Sigmoid colon (tissue), 6 donors: ENCODE measurements at regions not wholly inside any gene's neighbourhood (a gene's known extent, or its start where the extent isn't known, plus 50 kb on each side); places are given as distances from the start of the nearest gene placed in this dataset.

Experiments
- DNase-seq: peaks from one replicate; pipeline ENCODE4 v3.0.0-alpha.2; 2019
- H3K27ac ChIP-seq, 4 donors: fragments of 200-600 bp; sonication (generic); one replicate each; pipeline ENCODE4 v1.5.1; 2016 to 2019; ENCODE audit warnings: mild to moderate bottlenecking in 1 of 4
- H3K27me3 ChIP-seq, 3 donors: fragments of 200-600 bp; sonication (generic); one replicate each; pipeline ENCODE4 v1.5.1; 2019; ENCODE audit warnings: mild to moderate bottlenecking in 1 of 3
- H3K36me3 ChIP-seq, 4 donors: fragments of 200-600 bp; sonication (generic); one replicate each; pipeline ENCODE4 v1.5.1; 2016 to 2019
- H3K4me1 ChIP-seq, 4 donors: fragments of 200-600 bp; sonication (generic); one replicate each; pipeline ENCODE4 v1.5.1; 2017 to 2019
- H3K4me3 ChIP-seq, 4 donors: fragments of 200-600 bp; sonication (generic); one replicate each; pipeline ENCODE4 v1.5.1; 2017 to 2019; ENCODE audit warnings: mild to moderate bottlenecking in 2 of 4, moderate library complexity in 1 of 4
- H3K9me3 ChIP-seq, 4 donors: fragments of 200-600 bp in 3 of 4; sonication (generic) in 3 of 4; one replicate each; pipeline versions ENCODE4 v1.5.1 to v1.6.1; 2013 to 2019
- CTCF ChIP-seq, 4 experiments: fragments of 450-650 bp in 3 of 4; fragments of 200-600 bp in 1 of 4; IDR thresholded peaks; one replicate each; pipeline ENCODE4 v1.5.1; 2016 to 2019; ENCODE audit warnings: antibody characterized with exemption in 4 of 4, mild to moderate bottlenecking in 3 of 4, moderate library complexity in 2 of 4
- EP300 ChIP-seq, 4 donors: sonication (generic); formaldehyde crosslinking; IDR thresholded peaks; one replicate each; pipeline ENCODE4 v1.6.1; 2017; ENCODE audit warnings: antibody characterized with exemption in 4 of 4
- POLR2A ChIP-seq, 2 donors: fragments of 450-650 bp; IDR thresholded peaks; one replicate each; pipeline ENCODE4 v1.6.1; 2016; ENCODE audit warnings: antibody characterized with exemption in 2 of 2, mild to moderate bottlenecking in 2 of 2, moderate library complexity in 2 of 2
- POLR2AphosphoS5 ChIP-seq, 4 donors: sonication (generic); formaldehyde crosslinking; IDR thresholded peaks; one replicate each; pipeline ENCODE4 v1.6.1; 2017; ENCODE audit warnings: antibody characterized with exemption in 4 of 4
- WGBS, 2 donors: extraction: QIAGEN DNeasy Blood & Tissue Kit; methylation state at CpG; one replicate each; pipeline ENCODE4 v1.1.7; 2013; 5-methylcytosine and 5-hydroxymethylcytosine counted together
- intact Hi-C: fragments of 100-400 bp; cut with DNase I; formaldehyde crosslinking; loops from one replicate; pipeline ENCODE4 v1.15.1; 2023
- donor health status: healthy with polysubstance abuse.
- donor health status: healthy.

GRCh38 chr5:161134083-161134482 lies 282.1 kb upstream of the ATP10B start:
- intact Hi-C loops: no loop called here
- H3K9me3 ChIP-seq: no peaks in the 10 kb centered on the region
- no peak for DNase-seq
- H3K27me3 ChIP-seq: no peaks in the 10 kb centered on the region
- no peak overlapping the region for H3K27ac ChIP-seq
- 72 to 86% methylated on average over 2 of the region's 2 CpGs for WGBS, 2 donors
- TF ChIP-seq POLR2A (IDR thresholded peaks at IDR 0.05): no peak
- no peak for TF ChIP-seq CTCF (IDR thresholded peaks at IDR 0.05)
- no peak for TF ChIP-seq POLR2AphosphoS5 (IDR thresholded peaks at IDR 0.05)
- TF ChIP-seq EP300 (IDR thresholded peaks at IDR 0.05): no peak
- H3K4me1 ChIP-seq: no peaks in the 10 kb centered on the region
- no peaks in the 10 kb centered on the region for H3K36me3 ChIP-seq
- H3K4me3 ChIP-seq: no peak overlapping the region

- WGBS, 2 donors: 84 to 93% methylated on average over 2 of the region's 2 CpGs
- no peak for DNase-seq
- intact Hi-C loops: no loop called here
- no peak overlapping the region for H3K4me3 ChIP-seq
- H3K36me3 ChIP-seq: no peaks in the 10 kb centered on the region
- H3K4me1 ChIP-seq: no peaks in the 10 kb centered on the region
- TF ChIP-seq CTCF (IDR thresholded peaks at IDR 0.05) (no peak), POLR2AphosphoS5 (IDR thresholded peaks at IDR 0.05) (no peak), POLR2A (IDR thresholded peaks at IDR 0.05) (no peak)
- H3K9me3 ChIP-seq: no peaks in the 10 kb centered on the region
- no peak overlapping the region for H3K27ac ChIP-seq
- no peaks in the 10 kb centered on the region for H3K27me3 ChIP-seq
These were observed 263.9 kb upstream of the ATP10B start for GRCh38 chr5:161115941-161116340.

- 84 to 87% methylated on average over 1 of the region's 1 CpG for WGBS, 2 donors
- no peaks in the 10 kb centered on the region for H3K4me1 ChIP-seq
- no peaks in the 10 kb centered on the region for H3K27me3 ChIP-seq
- no peak for DNase-seq
- H3K4me3 ChIP-seq: no peak overlapping the region
- no peaks in the 10 kb centered on the region for H3K9me3 ChIP-seq
- no peaks in the 10 kb centered on the region for H3K36me3 ChIP-seq
- intact Hi-C loops: no loop called here
- TF ChIP-seq POLR2A (IDR thresholded peaks at IDR 0.05) (no peak), EP300 (IDR thresholded peaks at IDR 0.05) (no peak)
- no peak overlapping the region for H3K27ac ChIP-seq
These were observed 260.4 kb upstream of the ATP10B start for GRCh38 chr5:161112371-161112770.

GRCh38 chr5:161105525-161105924 lies 253.5 kb upstream of the ATP10B start:
- no peak overlapping the region for H3K4me3 ChIP-seq
- TF ChIP-seq POLR2AphosphoS5 (IDR thresholded peaks at IDR 0.05): no peak
- TF ChIP-seq POLR2A (IDR thresholded peaks at IDR 0.05): no peak
- TF ChIP-seq CTCF (IDR thresholded peaks at IDR 0.05): no peak
- no peak for TF ChIP-seq EP300 (IDR thresholded peaks at IDR 0.05)
- H3K9me3 ChIP-seq: no peaks in the 10 kb centered on the region
- H3K27ac ChIP-seq: no peak overlapping the region
- H3K27me3 ChIP-seq: no peaks in the 10 kb centered on the region
- H3K4me1 ChIP-seq: no peaks in the 10 kb centered on the region
- H3K36me3 ChIP-seq: no peaks in the 10 kb centered on the region
- no peak for DNase-seq
- intact Hi-C loops: no loop called here
- WGBS, 2 donors: 64 to 91% methylated on average over 4 of the region's 4 CpGs

- H3K4me1 ChIP-seq: no peaks in the 10 kb centered on the region
- no peak overlapping the region for H3K27ac ChIP-seq
- intact Hi-C loops: no loop called here
- DNase-seq: no peak
- H3K9me3 ChIP-seq: no peaks in the 10 kb centered on the region
- H3K36me3 ChIP-seq: no peaks in the 10 kb centered on the region
- no peaks in the 10 kb centered on the region for H3K27me3 ChIP-seq
- no peak overlapping the region for H3K4me3 ChIP-seq
- WGBS, 2 donors: 84 to 93% methylated on average over 4 of the region's 4 CpGs
- no peak for TF ChIP-seq POLR2A (IDR thresholded peaks at IDR 0.05)
- no peak for TF ChIP-seq POLR2AphosphoS5 (IDR thresholded peaks at IDR 0.05)
- TF ChIP-seq CTCF (IDR thresholded peaks at IDR 0.05): no peak
These were observed 246.5 kb upstream of the ATP10B start for GRCh38 chr5:161098516-161098915.
